ENCODE measurements at regions not wholly inside any gene's neighbourhood (a gene's known extent, or its start where the extent isn't known, plus 50 kb on each side); places are given as distances from the start of the nearest gene placed in this dataset.

DNA sequence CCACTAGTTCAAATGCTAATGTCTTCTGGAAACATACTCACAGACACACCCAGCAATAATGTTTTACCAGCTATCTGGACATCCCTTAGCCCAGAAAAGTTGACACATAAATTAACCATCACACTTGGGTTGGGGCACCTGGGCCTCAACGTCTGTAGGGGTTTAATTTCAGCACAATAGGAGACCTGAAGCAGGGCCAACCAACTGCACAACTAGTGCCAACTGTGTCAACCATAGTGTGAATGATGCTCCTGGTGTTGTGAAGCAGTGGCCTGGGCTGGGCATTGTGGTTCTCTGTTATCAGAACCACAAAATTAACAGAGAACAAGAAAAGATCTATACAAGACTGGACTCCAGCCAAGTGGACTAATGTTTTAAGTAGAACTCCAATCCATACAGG is 106.7 kb upstream of the PPM1H start:
- no peak for TF ChIP-seq CTCF (IDR thresholded peaks at IDR 0.05)
- no peak for TF ChIP-seq POLR2A (IDR thresholded peaks at IDR 0.05)
- TF ChIP-seq POLR2AphosphoS5 (IDR thresholded peaks at IDR 0.05): no peak
